ENCODE measurements at regions not wholly inside any gene's neighbourhood (a gene's known extent, or its start where the extent isn't known, plus 50 kb on each side); places are given as distances from the start of the nearest gene placed in this dataset.

DNA sequence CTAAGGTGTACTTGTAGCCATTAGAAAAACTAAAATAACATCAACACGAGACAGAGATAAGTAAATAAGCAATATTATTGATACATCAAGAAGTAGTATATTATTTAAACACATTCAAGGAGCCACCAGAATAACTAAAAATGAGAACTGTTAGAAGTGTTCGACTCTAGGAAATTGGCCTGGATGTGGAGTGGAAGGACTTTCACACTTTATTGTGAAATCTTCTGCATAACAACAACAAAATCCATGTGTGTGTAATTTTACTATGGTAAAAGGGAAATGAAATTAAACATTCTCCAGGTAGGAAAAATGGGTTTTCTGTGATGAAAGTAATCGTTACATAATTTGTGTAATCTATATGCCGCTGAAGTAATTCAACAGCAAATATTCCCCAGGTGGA, 96.3 kb upstream of the RNF152 start:
- TF ChIP-seq, protein P1, sequence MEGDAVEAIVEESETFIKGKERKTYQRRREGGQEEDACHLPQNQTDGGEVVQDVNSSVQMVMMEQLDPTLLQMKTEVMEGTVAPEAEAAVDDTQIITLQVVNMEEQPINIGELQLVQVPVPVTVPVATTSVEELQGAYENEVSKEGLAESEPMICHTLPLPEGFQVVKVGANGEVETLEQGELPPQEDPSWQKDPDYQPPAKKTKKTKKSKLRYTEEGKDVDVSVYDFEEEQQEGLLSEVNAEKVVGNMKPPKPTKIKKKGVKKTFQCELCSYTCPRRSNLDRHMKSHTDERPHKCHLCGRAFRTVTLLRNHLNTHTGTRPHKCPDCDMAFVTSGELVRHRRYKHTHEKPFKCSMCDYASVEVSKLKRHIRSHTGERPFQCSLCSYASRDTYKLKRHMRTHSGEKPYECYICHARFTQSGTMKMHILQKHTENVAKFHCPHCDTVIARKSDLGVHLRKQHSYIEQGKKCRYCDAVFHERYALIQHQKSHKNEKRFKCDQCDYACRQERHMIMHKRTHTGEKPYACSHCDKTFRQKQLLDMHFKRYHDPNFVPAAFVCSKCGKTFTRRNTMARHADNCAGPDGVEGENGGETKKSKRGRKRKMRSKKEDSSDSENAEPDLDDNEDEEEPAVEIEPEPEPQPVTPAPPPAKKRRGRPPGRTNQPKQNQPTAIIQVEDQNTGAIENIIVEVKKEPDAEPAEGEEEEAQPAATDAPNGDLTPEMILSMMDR (IDR thresholded peaks at IDR 0.05; ENCODE audit: poor library complexity): no peak
- TF ChIP-seq EZH2phosphoT487 (IDR thresholded peaks at IDR 0.05; ENCODE audit: low read depth, severe bottlenecking, unreplicated experiment) (no peak), EZH2 (IDR thresholded peaks at IDR 0.05; ENCODE audit: borderline replicate concordance) (no peak)
- 96% methylated on average over 4 of the region's 4 CpGs for WGBS (ENCODE audit: low lambda C conversion rate, missing lambda C conversion rate)
- Histone ChIP-seq H3K9me2 (replicated peaks; ENCODE audit: insufficient read depth) (no peaks in the 10 kb centered on the region), H3K79me2 (no peaks in the 10 kb centered on the region), H3K4me1 (ENCODE audit: insufficient read depth) (peaks cover 21% of the 10 kb centered on the region), H2AFZ (no peak overlapping the region), H3K9me3 (ENCODE audit: low read depth) (no peaks in the 10 kb centered on the region), H3K36me3 (replicated peaks; ENCODE audit: insufficient read depth, low read depth) (no peaks in the 10 kb centered on the region), H4K20me1 (ENCODE audit: insufficient read depth, poor library complexity, severe bottlenecking) (no peaks in the 10 kb centered on the region), H3K27ac (no peak overlapping the region), H3K4me3 (no peak overlapping the region), H3K27me3 (no peaks in the 10 kb centered on the region), H3K4me2 (no peak overlapping the region)
- DNase-seq (ENCODE audit: low spot score): no peak

DNA sequence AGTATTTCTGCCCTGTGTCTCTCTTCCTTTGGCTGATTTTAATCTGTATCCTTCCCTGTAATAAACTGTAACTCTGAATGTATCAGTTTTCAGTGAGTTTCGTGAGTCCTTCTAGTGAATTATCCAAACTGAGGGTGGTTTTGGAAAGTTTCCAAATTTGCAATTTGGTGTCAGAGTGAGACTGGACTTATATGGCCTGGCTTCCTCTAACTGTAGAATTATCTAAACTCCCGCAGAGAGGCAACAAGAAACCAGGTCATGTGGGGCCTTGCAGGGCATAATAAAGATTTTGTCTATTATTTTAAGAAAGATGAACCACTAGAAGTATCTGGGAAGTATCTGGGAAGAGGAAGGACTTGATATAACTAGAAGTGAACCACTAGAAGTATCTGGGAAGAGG, 95.3 kb upstream of the RNF152 start:
- Histone ChIP-seq H4K20me1 (ENCODE audit: insufficient read depth, poor library complexity, severe bottlenecking) (no peaks in the 10 kb centered on the region), H3K9me2 (replicated peaks; ENCODE audit: insufficient read depth) (no peaks in the 10 kb centered on the region), H2AFZ (no peak overlapping the region), H3K4me1 (ENCODE audit: insufficient read depth) (peaks cover 16% of the 10 kb centered on the region), H3K4me3 (no peak overlapping the region), H3K27me3 (no peaks in the 10 kb centered on the region), H3K27ac (no peak overlapping the region), H3K36me3 (replicated peaks; ENCODE audit: insufficient read depth, low read depth) (no peaks in the 10 kb centered on the region), H3K9me3 (ENCODE audit: low read depth) (no peaks in the 10 kb centered on the region), H3K4me2 (no peak overlapping the region), H3K79me2 (no peaks in the 10 kb centered on the region)
- no peak for DNase-seq (ENCODE audit: low spot score)
- TF ChIP-seq, protein P1 (IDR thresholded peaks at IDR 0.05; ENCODE audit: poor library complexity): no peak
- TF ChIP-seq EZH2 (IDR thresholded peaks at IDR 0.05; ENCODE audit: borderline replicate concordance): no peak
- TF ChIP-seq EZH2phosphoT487 (IDR thresholded peaks at IDR 0.05; ENCODE audit: low read depth, severe bottlenecking, unreplicated experiment): no peak
- WGBS (ENCODE audit: low lambda C conversion rate, missing lambda C conversion rate): 43% methylated on average over 2 of the region's 2 CpGs

DNA sequence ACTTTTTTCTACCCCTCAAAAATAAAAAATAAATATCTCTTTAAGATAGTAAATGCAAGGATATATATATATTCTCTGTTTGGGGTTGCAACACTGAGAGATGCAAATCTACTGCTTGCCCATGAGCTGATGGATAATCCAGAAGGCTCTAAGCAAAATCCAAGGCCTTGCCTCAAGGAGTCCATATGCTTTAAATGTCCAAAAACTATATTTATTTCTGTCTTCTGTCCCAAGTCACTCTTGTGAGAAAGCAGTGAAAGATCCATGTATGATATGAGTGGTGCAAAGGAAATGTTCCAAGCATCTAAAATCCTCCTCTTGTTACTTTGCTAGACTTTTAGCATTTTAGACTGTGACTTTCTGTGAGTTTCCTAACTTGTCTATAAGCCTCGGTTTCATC, 92.9 kb upstream of the RNF152 start:
- TF ChIP-seq, protein P1 (IDR thresholded peaks at IDR 0.05; ENCODE audit: poor library complexity): no peak
- TF ChIP-seq EZH2 (IDR thresholded peaks at IDR 0.05; ENCODE audit: borderline replicate concordance): no peak
- TF ChIP-seq EZH2phosphoT487 (IDR thresholded peaks at IDR 0.05; ENCODE audit: low read depth, severe bottlenecking, unreplicated experiment): no peak
- 86% methylated on average over 1 of the region's 1 CpG for WGBS (ENCODE audit: low lambda C conversion rate, missing lambda C conversion rate)
- Histone ChIP-seq H3K79me2 (no peaks in the 10 kb centered on the region), H3K36me3 (replicated peaks; ENCODE audit: insufficient read depth, low read depth) (no peaks in the 10 kb centered on the region), H3K27me3 (no peaks in the 10 kb centered on the region), H3K27ac (no peak overlapping the region), H3K4me3 (no peak overlapping the region), H4K20me1 (ENCODE audit: insufficient read depth, poor library complexity, severe bottlenecking) (no peaks in the 10 kb centered on the region), H3K9me3 (ENCODE audit: low read depth) (no peaks in the 10 kb centered on the region), H3K4me2 (no peak overlapping the region), H3K9me2 (replicated peaks; ENCODE audit: insufficient read depth) (no peaks in the 10 kb centered on the region), H2AFZ (no peak overlapping the region), H3K4me1 (ENCODE audit: insufficient read depth) (no peaks in the 10 kb centered on the region)
- no peak for DNase-seq (ENCODE audit: low spot score)

DNA sequence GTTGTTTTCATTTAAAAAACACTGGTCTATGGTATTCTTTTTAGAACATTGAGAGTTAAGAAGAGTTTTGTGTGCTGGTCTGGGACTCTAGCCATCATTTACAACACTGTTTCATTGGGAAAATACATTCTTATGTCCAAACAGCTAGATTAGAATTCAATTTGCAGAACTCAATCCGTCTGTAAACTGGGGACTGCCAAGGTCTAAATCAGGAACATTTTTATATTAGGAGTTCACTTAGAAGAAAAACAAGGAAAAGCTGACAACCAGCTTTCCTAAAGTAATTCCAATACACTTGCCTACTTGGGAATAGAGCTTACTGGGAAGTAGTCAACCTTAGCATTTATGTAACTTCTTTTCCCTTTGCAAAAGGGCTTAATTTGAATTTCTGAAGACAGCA, 91.5 kb upstream of the RNF152 start:
- Histone ChIP-seq H3K27me3 (no peaks in the 10 kb centered on the region), H3K79me2 (no peaks in the 10 kb centered on the region), H4K20me1 (ENCODE audit: insufficient read depth, poor library complexity, severe bottlenecking) (no peaks in the 10 kb centered on the region), H3K9me3 (ENCODE audit: low read depth) (no peaks in the 10 kb centered on the region), H3K27ac (no peak overlapping the region), H3K36me3 (replicated peaks; ENCODE audit: insufficient read depth, low read depth) (no peaks in the 10 kb centered on the region), H3K9me2 (replicated peaks; ENCODE audit: insufficient read depth) (no peaks in the 10 kb centered on the region), H3K4me3 (no peak overlapping the region), H3K4me1 (ENCODE audit: insufficient read depth) (no peaks in the 10 kb centered on the region), H3K4me2 (no peak overlapping the region), H2AFZ (no peak overlapping the region)
- DNase-seq (ENCODE audit: low spot score): no peak
- TF ChIP-seq, protein P1 (IDR thresholded peaks at IDR 0.05; ENCODE audit: poor library complexity): no peak
- no peak for TF ChIP-seq EZH2phosphoT487 (IDR thresholded peaks at IDR 0.05; ENCODE audit: low read depth, severe bottlenecking, unreplicated experiment)
- TF ChIP-seq EZH2 (IDR thresholded peaks at IDR 0.05; ENCODE audit: borderline replicate concordance): no peak
- 61% methylated on average over 1 of the region's 1 CpG for WGBS (ENCODE audit: low lambda C conversion rate, missing lambda C conversion rate)
